ENCODE measurements at regions not wholly inside any gene's neighbourhood (a gene's known extent, or its start where the extent isn't known, plus 50 kb on each side); places are given as distances from the start of the nearest gene placed in this dataset.
"Not testable (repeated sequence)": the region's sequence is repeated elsewhere in the genome, so short reads cannot be mapped to it uniquely, and the experiment has no call there.

GRCh38 chr20:12577213-12577612, 431.6 kb upstream of the SPTLC3 start:
- H3K27me3 Mint-ChIP-seq (ENCODE audit: low read depth) = no peaks in the 10 kb centered on the region
- H3K9me3 Mint-ChIP-seq = peaks cover 5% of the 10 kb centered on the region
- no peak for ATAC-seq
- H3K4me3 Mint-ChIP-seq = no peak overlapping the region
- H3K36me3 Mint-ChIP-seq (ENCODE audit: insufficient read depth) = peaks cover 2% of the 10 kb centered on the region
- DNase-seq = no peak
- H3K4me1 Mint-ChIP-seq (ENCODE audit: low read depth) = no peaks in the 10 kb centered on the region

GRCh38 chr20:12581644-12582289, 427.0 kb upstream of the SPTLC3 start:
- Mint-ChIP-seq H3K9me3 (peaks cover 8% of the 10 kb centered on the region), H3K27me3 (ENCODE audit: low read depth) (no peaks in the 10 kb centered on the region), H3K36me3 (ENCODE audit: insufficient read depth) (peaks cover 2% of the 10 kb centered on the region), H3K4me3 (no peak overlapping the region), H3K4me1 (ENCODE audit: low read depth) (no peaks in the 10 kb centered on the region)
- DNase-seq = no peak
- ATAC-seq = no peak

GRCh38 chr20:12582710-12583109, 426.1 kb upstream of the SPTLC3 start:
- H3K4me1 Mint-ChIP-seq (ENCODE audit: low read depth); DNase-seq; H3K36me3 Mint-ChIP-seq (ENCODE audit: insufficient read depth); ATAC-seq; H3K27me3 Mint-ChIP-seq (ENCODE audit: low read depth); H3K4me3 Mint-ChIP-seq; H3K9me3 Mint-ChIP-seq: not testable (repeated sequence)

GRCh38 chr20:12591949-12592470, 416.8 kb upstream of the SPTLC3 start:
- no peaks in the 10 kb centered on the region for H3K36me3 Mint-ChIP-seq (ENCODE audit: insufficient read depth)
- H3K4me3 Mint-ChIP-seq = no peak overlapping the region
- no peak for ATAC-seq
- H3K4me1 Mint-ChIP-seq (ENCODE audit: low read depth) = no peaks in the 10 kb centered on the region
- H3K27me3 Mint-ChIP-seq (ENCODE audit: low read depth) = no peaks in the 10 kb centered on the region
- peaks cover 5% of the 10 kb centered on the region for H3K9me3 Mint-ChIP-seq
- DNase-seq = no peak

GRCh38 chr20:12592756-12593155, 416.0 kb upstream of the SPTLC3 start:
- DNase-seq (no peak), ATAC-seq (no peak)
- Mint-ChIP-seq H3K4me1 (ENCODE audit: low read depth) (no peaks in the 10 kb centered on the region), H3K36me3 (ENCODE audit: insufficient read depth) (no peaks in the 10 kb centered on the region), H3K27me3 (ENCODE audit: low read depth) (no peaks in the 10 kb centered on the region), H3K4me3 (no peak overlapping the region), H3K9me3 (peaks cover 9% of the 10 kb centered on the region)

GRCh38 chr20:12593342-12593873, 415.4 kb upstream of the SPTLC3 start:
- Mint-ChIP-seq H3K27me3 (ENCODE audit: low read depth) (no peaks in the 10 kb centered on the region), H3K4me3 (no peak overlapping the region), H3K9me3 (peaks cover 9% of the 10 kb centered on the region), H3K4me1 (ENCODE audit: low read depth) (no peaks in the 10 kb centered on the region), H3K36me3 (ENCODE audit: insufficient read depth) (no peaks in the 10 kb centered on the region)
- DNase-seq (no peak), ATAC-seq (no peak)

- no peaks in the 10 kb centered on the region for H3K27me3 Mint-ChIP-seq (ENCODE audit: low read depth)
- H3K4me3 Mint-ChIP-seq = no peak overlapping the region
- H3K9me3 Mint-ChIP-seq = peaks cover 6% of the 10 kb centered on the region
- no peak for DNase-seq
- no peaks in the 10 kb centered on the region for H3K36me3 Mint-ChIP-seq (ENCODE audit: insufficient read depth)
- H3K4me1 Mint-ChIP-seq (ENCODE audit: low read depth) = no peaks in the 10 kb centered on the region
- ATAC-seq = no peak
Measured at GRCh38 chr20:12594410-12595088, 414.2 kb upstream of the SPTLC3 start.

- ATAC-seq (no peak), DNase-seq (no peak)
- no peak overlapping the region for H3K4me3 Mint-ChIP-seq
- no peaks in the 10 kb centered on the region for H3K4me1 Mint-ChIP-seq (ENCODE audit: low read depth)
- peaks cover 6% of the 10 kb centered on the region for H3K9me3 Mint-ChIP-seq
- no peaks in the 10 kb centered on the region for H3K36me3 Mint-ChIP-seq (ENCODE audit: insufficient read depth)
- no peaks in the 10 kb centered on the region for H3K27me3 Mint-ChIP-seq (ENCODE audit: low read depth)
Measured at GRCh38 chr20:12595841-12596240, 412.9 kb upstream of the SPTLC3 start.

- H3K36me3 Mint-ChIP-seq (ENCODE audit: insufficient read depth) = no peaks in the 10 kb centered on the region
- H3K9me3 Mint-ChIP-seq = peaks cover 4% of the 10 kb centered on the region
- DNase-seq (no peak), ATAC-seq (no peak)
- H3K27me3 Mint-ChIP-seq (ENCODE audit: low read depth) = no peaks in the 10 kb centered on the region
- H3K4me1 Mint-ChIP-seq (ENCODE audit: low read depth) = no peaks in the 10 kb centered on the region
- H3K4me3 Mint-ChIP-seq = no peak overlapping the region
Measured at GRCh38 chr20:12596863-12597262, 411.9 kb upstream of the SPTLC3 start.

GRCh38 chr20:12597551-12597950, 411.2 kb upstream of the SPTLC3 start:
- Mint-ChIP-seq H3K36me3 (ENCODE audit: insufficient read depth) (no peaks in the 10 kb centered on the region), H3K27me3 (ENCODE audit: low read depth) (no peaks in the 10 kb centered on the region), H3K9me3 (peaks cover 4% of the 10 kb centered on the region), H3K4me1 (ENCODE audit: low read depth) (no peaks in the 10 kb centered on the region), H3K4me3 (no peak overlapping the region)
- no peak for ATAC-seq
- DNase-seq = no peak

GRCh38 chr20:12598894-12599293, 409.9 kb upstream of the SPTLC3 start:
- no peaks in the 10 kb centered on the region for H3K36me3 Mint-ChIP-seq (ENCODE audit: insufficient read depth)
- DNase-seq = no peak
- no peak overlapping the region for H3K4me3 Mint-ChIP-seq
- H3K4me1 Mint-ChIP-seq (ENCODE audit: low read depth) = no peaks in the 10 kb centered on the region
- no peak for ATAC-seq
- no peaks in the 10 kb centered on the region for H3K27me3 Mint-ChIP-seq (ENCODE audit: low read depth)
- H3K9me3 Mint-ChIP-seq = peaks cover 4% of the 10 kb centered on the region

GRCh38 chr20:12599494-12599893, 409.3 kb upstream of the SPTLC3 start:
- Mint-ChIP-seq H3K27me3 (ENCODE audit: low read depth) (no peaks in the 10 kb centered on the region), H3K4me1 (ENCODE audit: low read depth) (no peaks in the 10 kb centered on the region), H3K36me3 (ENCODE audit: insufficient read depth) (no peaks in the 10 kb centered on the region), H3K4me3 (no peak overlapping the region), H3K9me3 (peaks cover 4% of the 10 kb centered on the region)
- no peak for ATAC-seq
- DNase-seq = no peak

GRCh38 chr20:12605751-12606150, 403.0 kb upstream of the SPTLC3 start:
- DNase-seq = no peak
- Mint-ChIP-seq H3K36me3 (ENCODE audit: insufficient read depth) (no peaks in the 10 kb centered on the region), H3K4me3 (no peak overlapping the region), H3K9me3 (peaks cover 4% of the 10 kb centered on the region), H3K27me3 (ENCODE audit: low read depth) (no peaks in the 10 kb centered on the region), H3K4me1 (ENCODE audit: low read depth) (no peaks in the 10 kb centered on the region)
- ATAC-seq = no peak

GRCh38 chr20:12610871-12611270, 397.9 kb upstream of the SPTLC3 start:
- no peak for ATAC-seq
- no peak for DNase-seq
- Mint-ChIP-seq H3K27me3 (ENCODE audit: low read depth) (no peaks in the 10 kb centered on the region), H3K4me3 (no peak overlapping the region), H3K9me3 (peaks cover 10% of the 10 kb centered on the region), H3K4me1 (ENCODE audit: low read depth) (no peaks in the 10 kb centered on the region), H3K36me3 (ENCODE audit: insufficient read depth) (no peaks in the 10 kb centered on the region)

- ATAC-seq (no peak), DNase-seq (no peak)
- no peaks in the 10 kb centered on the region for H3K4me1 Mint-ChIP-seq (ENCODE audit: low read depth)
- no peaks in the 10 kb centered on the region for H3K36me3 Mint-ChIP-seq (ENCODE audit: insufficient read depth)
- no peak overlapping the region for H3K4me3 Mint-ChIP-seq
- H3K27me3 Mint-ChIP-seq (ENCODE audit: low read depth) = no peaks in the 10 kb centered on the region
- H3K9me3 Mint-ChIP-seq = peaks cover 20% of the 10 kb centered on the region
Measured at GRCh38 chr20:12614764-12615163, 394.0 kb upstream of the SPTLC3 start.
